ENCODE measurements at regions not wholly inside any gene's neighbourhood (a gene's known extent, or its start where the extent isn't known, plus 50 kb on each side); places are given as distances from the start of the nearest gene placed in this dataset.
"Not testable (repeated sequence)": the region's sequence is repeated elsewhere in the genome, so short reads cannot be mapped to it uniquely, and the experiment has no call there.

GRCh38 chr2:146604521-146604920, 1240.3 kb upstream of the ACVR2A start:
- DNase-seq (ENCODE audit: insufficient read length, low spot score) (no peak), FAIRE-seq (no peak)

GRCh38 chr2:146602856-146603255, 1242.0 kb upstream of the ACVR2A start:
- FAIRE-seq (no peak), DNase-seq (ENCODE audit: insufficient read length, low spot score) (no peak)

DNA sequence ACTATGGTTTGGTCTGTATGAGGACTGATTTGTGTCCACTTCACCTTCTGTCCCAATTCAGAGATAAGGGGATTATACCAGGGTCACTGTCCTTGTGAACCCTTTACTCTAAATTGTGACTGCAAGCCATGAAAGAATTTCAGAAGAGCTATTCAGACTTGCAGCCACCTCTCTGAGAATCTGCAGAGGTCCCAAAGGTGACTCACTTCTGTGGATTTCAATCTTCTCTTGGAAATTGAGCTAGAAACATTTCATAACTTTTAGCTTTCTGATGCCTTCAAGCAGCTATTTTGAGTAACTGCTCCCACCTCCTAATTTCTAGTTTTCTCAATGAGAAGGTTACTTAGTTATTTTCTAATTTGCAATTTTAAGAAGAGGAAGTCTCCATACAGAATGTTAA, 1242.4 kb upstream of the ACVR2A start:
- FAIRE-seq (no peak), DNase-seq (ENCODE audit: insufficient read length, low spot score) (no peak)

GRCh38 chr2:146598791-146599190, 1246.0 kb upstream of the ACVR2A start:
- FAIRE-seq, result no peak

GRCh38 chr2:146597291-146597690, 1247.5 kb upstream of the ACVR2A start:
- DNase-seq (ENCODE audit: insufficient read length, low spot score) (no peak), FAIRE-seq (no peak)

More at GRCh38 chr2:146598791-146599190, 1246.0 kb upstream of the ACVR2A start:
- DNase-seq (ENCODE audit: insufficient read length, low spot score), result no peak

DNA sequence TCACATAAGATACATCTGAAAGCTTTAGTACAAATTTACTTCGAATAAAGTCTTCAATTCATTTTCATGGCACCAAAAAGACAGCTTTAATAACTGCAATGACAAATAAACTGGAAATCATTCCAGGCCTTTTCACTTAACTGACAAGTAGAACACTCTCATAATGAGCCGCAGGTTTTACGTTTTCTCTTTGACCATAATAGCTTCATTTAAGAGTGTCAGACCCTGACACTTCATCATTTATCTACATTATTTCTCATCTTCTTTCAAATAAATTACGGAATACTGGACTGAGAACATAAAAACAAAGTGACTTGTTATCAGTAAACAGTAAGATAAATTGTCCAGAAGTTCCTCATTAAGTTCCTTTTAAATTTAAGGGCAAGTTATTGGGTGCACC, 1252.9 kb upstream of the ACVR2A start:
- FAIRE-seq, result no peak
- no peak for DNase-seq (ENCODE audit: insufficient read length, low spot score)

- FAIRE-seq (no peak), DNase-seq (ENCODE audit: insufficient read length, low spot score) (no peak)
Measured at GRCh38 chr2:146587291-146587713, 1257.5 kb upstream of the ACVR2A start.

DNA sequence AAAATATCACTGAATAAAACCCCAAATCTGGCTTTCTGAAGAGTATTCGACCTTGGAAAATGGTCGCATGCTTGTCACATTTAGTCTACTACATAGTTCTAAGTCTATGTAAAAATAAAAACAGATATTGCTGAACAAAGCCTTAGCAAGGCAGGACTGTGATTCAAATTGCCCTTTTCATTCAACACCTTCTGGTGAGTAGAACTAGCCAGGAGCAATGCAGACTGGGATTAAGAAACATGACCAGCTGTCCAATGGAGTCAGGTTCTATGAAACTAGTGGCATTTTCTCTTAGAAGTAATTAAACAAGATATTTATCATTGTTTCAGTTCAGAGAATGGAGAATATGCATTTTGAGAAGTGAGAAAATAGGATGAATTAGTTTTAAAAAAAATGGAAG, 1260.5 kb upstream of the ACVR2A start:
- no peak for DNase-seq (ENCODE audit: insufficient read length, low spot score)
- FAIRE-seq, result no peak

DNA sequence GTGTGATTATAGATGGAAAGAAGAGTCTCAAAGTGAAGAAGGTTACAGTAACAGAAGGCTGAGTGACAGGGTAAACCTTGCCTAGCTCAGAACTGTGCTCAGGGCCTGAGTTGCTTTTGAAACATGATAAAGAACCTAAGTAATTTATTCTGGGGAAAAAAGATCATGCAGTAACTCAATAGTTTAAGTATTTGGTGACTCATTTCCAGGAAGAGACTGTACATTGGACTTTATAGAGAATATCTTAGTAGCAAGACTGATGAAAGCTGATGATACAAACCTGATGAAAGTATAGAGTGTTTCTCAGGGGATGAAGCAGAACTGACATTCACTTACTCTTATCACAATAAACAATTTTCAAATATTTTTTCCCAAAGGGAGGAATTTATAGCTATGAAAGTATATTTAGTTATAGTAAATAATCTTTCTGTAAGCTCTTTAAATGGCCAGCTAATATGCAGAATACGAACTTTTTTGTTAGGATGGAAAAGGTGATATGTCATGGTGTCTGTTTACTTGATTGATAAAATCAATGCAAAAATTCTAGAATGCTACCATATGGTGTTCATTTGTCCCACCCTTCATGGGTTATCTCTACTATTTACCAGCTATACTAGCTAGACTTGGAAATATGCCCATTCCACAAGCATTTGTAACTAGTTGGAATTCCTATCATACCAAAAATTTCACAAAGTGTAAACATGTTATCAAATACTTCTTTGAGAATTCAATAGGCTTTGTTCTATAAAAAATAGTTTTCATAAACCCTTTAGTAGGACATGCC, 1265.5 kb upstream of the ACVR2A start:
- FAIRE-seq (no peak), DNase-seq (ENCODE audit: insufficient read length, low spot score) (no peak)

DNA sequence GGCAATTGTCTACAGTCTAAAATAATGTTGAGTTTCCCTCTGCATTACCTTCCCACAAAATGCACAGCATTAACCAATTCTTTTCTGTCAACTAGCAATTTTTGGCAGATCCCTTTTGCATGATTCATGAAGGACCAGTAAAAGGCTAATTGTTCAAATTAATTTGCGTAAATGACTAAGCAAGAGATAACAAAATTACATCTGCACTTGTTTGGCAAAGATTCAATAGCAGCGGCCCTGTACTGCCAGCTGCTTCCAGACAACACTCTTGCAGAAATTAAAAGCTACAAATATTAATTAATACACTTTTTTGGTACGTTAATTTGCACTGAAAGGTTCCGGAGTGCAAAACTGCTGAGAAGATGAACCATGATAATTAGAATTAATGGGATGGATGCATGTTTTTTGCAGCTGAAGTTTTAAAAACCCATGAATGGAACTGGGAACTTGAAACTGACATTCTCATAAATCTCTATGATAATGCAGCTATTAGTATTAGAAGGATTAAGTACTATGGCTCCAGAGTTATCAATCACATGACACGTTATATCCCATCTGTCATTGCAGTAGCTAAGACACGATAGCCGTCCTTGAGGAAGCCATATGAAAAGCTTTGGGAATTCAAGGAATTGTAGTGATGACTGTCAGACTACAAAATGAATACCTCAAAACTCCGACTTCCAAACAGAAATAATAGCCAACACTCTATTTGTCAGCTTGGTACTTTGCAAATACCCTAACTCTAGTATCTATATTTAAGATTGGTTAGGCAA, 1268.3 kb upstream of the ACVR2A start:
- DNase-seq (ENCODE audit: insufficient read length, low spot score) (no peak), FAIRE-seq (no peak)

DNA sequence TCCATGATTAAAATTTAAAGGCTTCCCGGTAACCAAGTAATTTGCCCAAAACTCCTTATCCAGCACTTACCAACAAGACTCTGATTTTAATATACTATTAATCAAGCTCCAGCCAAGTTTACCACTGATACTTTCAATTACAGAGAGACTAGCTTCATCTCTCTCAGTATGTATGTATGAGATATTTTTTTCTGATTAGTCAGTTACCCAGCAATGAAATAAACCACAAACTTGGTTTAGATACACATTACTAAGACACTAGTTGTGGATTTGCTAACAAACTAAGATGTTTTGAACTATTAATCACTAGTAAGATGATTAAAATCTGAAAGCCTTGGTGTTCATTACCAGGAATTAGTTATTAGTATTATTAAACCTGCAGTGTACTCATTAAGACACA, 1272.2 kb upstream of the ACVR2A start:
- no peak for FAIRE-seq
- DNase-seq (ENCODE audit: insufficient read length, low spot score), result no peak

DNA sequence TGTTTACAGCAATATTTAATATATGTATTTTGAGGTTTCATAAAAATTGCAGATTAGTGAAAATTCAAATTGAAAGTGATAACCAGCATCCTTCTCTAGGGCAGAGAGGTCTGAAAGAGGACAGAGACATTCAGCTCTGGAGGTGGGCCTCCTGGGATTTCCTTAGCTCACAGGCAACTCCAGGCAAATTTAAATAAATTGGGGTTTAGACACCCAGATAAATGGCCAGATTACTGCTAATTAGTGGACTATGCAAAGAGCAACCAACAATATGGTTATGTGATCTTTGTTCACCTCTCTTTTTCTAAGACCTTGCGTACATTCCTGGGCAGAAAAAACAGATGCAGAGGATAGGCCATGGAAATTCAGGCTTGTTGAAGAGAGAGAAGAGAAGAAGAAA, 1282.8 kb upstream of the ACVR2A start:
- DNase-seq (ENCODE audit: insufficient read length, low spot score) (no peak), FAIRE-seq (no peak)

GRCh38 chr2:146547236-146547635, 1297.6 kb upstream of the ACVR2A start:
- FAIRE-seq, result no peak
- no peak for DNase-seq (ENCODE audit: insufficient read length, low spot score)

GRCh38 chr2:146544701-146545100, 1300.1 kb upstream of the ACVR2A start:
- DNase-seq (ENCODE audit: insufficient read length, low spot score) (no peak), FAIRE-seq (no peak)

GRCh38 chr2:146541896-146542295, 1302.9 kb upstream of the ACVR2A start:
- DNase-seq (ENCODE audit: insufficient read length, low spot score), result no peak
- FAIRE-seq, result no peak

GRCh38 chr2:146540271-146540932, 1304.4 kb upstream of the ACVR2A start:
- no peak for DNase-seq (ENCODE audit: insufficient read length, low spot score)
- no peak for FAIRE-seq

DNA sequence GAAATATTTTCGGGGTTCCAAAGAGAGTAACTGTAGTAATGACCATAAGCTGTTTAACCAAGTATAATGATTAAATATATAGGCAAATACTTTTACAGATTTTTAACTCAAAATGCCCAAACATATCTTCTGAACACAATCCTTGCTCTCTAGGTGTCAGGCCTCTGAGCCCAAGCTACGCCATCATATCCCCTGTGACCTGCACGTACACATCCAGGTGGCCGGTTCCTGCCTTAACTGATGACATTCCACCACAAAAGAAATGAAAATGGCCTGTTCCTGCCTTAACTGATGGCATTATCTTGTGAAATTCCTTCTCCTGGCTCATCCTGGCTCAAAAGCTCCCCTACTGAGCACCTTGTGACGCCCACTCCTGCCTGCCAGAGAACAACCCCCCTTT, 1305.1 kb upstream of the ACVR2A start:
- DNase-seq (ENCODE audit: insufficient read length, low spot score); FAIRE-seq: not testable (repeated sequence)

DNA sequence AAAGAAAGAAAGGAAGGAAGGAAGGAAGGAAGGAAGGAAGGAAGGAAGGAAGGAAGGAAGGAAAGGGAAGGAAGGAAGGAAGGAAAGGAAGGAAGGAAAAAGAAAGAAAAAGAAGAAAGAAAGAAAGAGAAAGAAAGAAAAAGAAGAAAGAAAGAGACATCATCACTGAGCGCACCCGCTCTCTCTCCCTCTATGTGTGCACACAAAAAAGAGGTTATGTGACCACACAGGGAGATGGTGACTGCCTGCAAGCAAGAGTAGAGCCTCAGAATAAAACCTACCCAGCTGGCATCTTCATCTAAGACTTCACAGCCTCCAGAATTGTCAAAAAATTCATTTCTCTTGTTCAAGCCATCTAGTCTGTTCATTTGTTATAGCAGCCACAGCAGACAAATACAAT, 1307.4 kb upstream of the ACVR2A start:
- DNase-seq (ENCODE audit: insufficient read length, low spot score), result no peak
- no peak for FAIRE-seq

GRCh38 chr2:146532509-146533147, 1312.2 kb upstream of the ACVR2A start:
- no peak for DNase-seq (ENCODE audit: insufficient read length, low spot score)
- FAIRE-seq, result no peak

DNA sequence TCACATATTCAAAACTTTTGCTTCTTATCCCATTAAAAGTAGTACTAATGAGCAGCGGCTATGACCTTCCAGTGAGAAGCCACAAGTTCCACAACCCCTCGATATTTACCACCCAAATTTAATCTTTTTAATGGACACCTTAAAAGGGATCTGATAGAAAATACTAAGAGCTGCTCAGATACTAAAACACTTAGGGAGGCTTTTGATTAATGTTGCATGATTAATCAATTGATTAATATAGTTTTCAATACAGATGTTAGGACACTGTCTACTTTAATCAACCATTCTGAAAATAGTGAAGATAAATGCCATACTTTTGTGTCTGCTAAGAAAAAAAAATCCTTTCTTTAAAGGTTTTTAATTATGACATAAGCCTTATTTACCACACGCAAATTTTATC, 1312.8 kb upstream of the ACVR2A start:
- FAIRE-seq, result no peak
- DNase-seq (ENCODE audit: insufficient read length, low spot score), result no peak

DNA sequence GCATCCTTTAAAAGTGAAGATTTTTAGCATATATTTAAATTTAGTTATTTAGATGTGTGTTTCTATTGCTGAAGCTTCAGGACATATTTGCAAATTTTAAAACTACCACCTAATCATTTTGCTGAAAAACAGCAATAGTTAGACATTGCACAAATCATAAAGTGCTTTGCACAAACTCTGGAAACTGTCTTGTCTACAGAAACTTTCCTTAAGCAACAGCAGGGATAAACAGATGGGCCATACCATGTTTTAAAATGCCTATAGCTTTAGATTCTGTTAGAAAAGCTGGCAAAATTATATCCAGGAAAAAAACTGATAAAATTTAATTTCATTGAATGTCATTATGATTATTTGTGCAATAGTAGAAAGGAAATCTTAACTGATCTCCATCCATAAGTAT, 1313.9 kb upstream of the ACVR2A start:
- DNase-seq (ENCODE audit: insufficient read length, low spot score) (no peak), FAIRE-seq (no peak)

Data from GM19239 (cell line).